Cardiac septum (tissue), 1 donor: ENCODE measurements at regions not wholly inside any gene's neighbourhood (a gene's known extent, or its start where the extent isn't known, plus 50 kb on each side); places are given as distances from the start of the nearest gene placed in this dataset.
"Not testable (repeated sequence)": the region's sequence is repeated elsewhere in the genome, so short reads cannot be mapped to it uniquely, and the experiment has no call there.

Source experiments
- DNase-seq: peaks from one replicate; pipeline ENCODE4 v3.0.0-alpha.2; 2020; ENCODE audit warnings: low spot score
- intact Hi-C: fragments of 100-400 bp; cut with DNase I; formaldehyde crosslinking; loops from one replicate; pipeline ENCODE4 v1.14.0; 2022
- donor health status: DM: no; HTN: no; CAD: no.

DNA sequence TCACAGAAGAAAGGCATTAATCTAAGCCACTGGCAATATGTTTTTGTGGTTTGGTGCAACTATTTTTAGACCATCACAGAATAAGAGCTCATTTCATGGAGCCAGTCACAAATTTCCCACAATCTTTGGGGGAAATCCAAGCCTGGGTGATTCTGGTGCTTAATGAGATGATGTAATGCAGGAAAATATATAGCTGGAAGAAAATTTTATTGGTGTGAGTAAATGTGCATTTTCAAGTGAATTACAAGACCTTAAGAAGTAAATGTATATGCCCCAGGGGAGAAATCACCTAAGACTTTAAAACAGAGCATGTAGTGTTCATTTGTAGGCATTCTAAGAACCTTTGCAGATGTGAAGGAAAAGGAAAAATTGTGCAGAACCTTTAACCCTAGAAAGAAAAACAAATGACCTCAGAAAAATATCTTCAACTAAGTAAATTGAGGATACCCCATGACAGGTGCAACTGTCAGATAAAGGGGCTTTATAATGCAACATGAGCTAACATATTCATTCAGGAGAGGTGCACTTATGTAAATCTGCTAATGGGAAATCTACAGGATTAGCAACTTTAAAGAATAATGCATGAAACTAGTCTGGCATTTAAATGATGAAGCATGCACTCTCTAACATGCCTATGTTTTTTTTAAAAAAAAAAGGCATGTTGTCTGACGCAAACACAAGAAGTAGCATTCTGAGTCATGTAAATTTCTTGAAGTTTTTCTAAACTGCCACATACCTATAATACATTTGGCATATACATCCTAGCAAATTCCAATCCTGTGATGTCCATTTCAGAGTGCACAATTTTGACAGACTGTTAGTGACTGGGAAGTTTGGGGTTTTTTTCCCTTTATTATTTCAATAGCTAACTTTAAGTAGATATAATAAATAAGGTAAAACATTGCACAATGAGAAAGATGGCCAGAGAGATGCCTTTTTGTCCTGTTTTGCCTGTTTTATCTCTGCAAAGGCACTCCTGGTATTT, 105.1 kb downstream of the MEX3B start:
- no peak for DNase-seq
- intact Hi-C loops: loop anchor here (10.0 kb wide), 1 partner anchor 456 kb away; no protein-coding TSS in a partner anchor

DNA sequence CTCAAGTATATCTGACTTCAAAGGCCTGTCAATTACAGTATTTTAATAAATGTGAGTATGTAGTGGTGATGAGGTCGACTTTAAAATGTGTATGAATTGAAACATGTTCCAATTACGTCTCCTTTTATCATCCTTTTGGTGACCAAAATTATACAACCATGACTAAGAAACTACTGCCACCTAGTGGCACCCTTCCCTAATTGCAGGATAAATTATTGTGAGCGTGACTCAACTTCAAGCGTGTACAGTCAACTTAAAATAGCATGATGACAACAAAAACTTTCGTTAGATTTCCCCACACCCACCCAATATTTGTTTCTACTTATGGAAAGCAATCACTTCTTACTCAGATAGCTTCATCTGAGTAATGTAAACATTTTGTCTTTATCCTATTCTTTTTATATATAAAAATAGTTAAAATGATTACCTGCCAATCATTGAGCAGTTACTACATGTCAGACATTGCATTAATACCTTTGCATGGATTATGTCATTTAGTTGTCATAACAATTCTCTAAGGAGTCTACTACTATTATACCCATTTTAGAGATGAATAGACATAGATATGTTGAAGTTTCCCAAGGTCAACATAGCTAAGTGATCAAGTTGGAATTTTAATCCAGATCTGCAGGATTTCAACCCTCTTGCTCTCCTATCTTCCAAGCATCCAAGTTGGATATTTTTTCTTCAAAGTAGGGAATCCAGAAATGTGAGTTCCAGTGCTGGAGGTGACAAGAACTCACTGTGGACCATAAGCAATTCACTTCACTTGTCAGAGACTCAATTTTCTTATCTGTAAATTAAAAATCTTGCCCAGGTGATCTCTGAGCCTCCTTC, 106.0 kb downstream of the MEX3B start:
- no peak for DNase-seq

DNA sequence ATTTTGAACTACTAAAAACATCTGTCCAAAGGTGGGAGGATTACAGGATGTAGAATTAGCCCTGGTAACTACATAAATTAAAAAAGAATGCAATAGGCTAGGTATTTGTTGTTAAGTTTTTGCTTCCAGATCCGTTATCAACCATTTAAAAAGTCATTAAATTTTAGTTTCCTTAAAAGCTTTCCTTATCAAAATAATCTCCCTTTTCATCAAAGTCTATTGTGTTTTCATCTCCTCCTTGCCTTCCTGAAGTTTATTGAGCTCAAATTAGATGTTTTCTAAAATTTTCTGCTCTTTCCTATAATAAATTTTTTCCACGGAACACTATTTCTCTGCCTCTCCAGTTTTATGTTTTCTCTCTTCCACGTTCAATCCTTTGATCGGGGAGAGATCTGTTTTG, 108.6 kb downstream of the MEX3B start:
- intact Hi-C loops: no loop called here
- DNase-seq: no peak

More for the DNA sequence above, 106.0 kb downstream of the MEX3B start:
- intact Hi-C loops: loop anchor here (10.0 kb wide), 1 partner anchor 455 kb away; no protein-coding TSS in a partner anchor

- DNase-seq: no peak
- intact Hi-C loops: no loop called here
These were observed 115.0 kb downstream of the MEX3B start for GRCh38 chr15:81930582-81931369.

- intact Hi-C loops: no loop called here
- no peak for DNase-seq
These were observed 116.3 kb downstream of the MEX3B start for GRCh38 chr15:81929557-81929956.

GRCh38 chr15:81926981-81927380, 118.8 kb downstream of the MEX3B start:
- no peak for DNase-seq
- intact Hi-C loops: no loop called here

DNA sequence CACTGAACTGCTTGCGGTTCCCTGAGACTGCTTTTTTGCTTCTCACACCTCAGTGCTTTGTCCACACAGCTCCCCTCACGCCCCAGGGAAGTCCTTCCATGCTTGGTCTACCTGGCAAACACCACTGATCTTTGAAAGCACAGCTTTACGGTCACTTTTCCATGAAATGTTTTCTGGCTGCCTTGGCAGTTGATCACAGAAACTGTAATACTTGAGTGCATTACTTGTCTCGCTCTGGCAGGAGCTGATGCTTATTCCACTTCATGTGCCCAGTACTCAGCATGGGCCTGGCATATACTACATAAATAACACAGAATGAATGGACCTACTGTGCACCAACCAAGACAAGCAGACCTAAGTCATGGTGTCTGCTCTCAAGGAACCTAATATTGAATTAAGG, 121.1 kb downstream of the MEX3B start:
- DNase-seq: no peak
- intact Hi-C loops: no loop called here

DNA sequence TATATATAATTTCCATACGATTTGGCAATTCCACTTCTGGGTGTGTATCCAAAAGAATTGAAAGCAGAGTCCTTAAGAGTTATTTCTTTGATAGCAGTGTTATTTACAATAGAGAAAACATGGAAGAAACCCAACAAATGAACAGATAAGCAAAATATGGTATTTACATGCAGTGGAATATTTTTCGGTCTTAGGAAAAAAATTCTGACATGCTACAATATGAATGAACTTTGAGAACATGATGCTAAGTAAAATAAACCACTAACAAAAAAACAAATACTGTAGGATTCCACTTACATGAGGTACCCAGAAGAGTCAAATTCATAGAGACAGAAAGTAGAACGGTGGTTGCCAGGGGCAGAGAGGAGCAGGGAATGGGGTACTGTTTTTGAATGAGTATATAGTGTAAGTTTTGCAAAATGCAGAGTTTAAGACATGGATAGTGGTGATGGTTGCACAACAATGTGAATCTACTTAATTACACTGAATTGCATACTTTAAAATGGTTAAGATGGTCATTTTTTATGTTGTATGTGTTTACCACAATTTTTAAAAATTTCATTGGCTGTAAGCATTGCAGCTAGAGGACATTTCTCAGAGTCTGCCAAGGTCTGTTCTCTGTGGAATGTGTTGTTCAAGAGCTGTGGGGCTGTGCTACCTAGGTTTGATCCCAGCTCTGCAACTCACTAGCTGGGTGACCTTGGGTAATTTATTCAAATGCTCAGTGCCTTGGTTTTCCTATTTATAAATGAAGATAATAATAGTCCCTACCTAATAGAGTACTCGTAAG, 122.1 kb downstream of the MEX3B start:
- intact Hi-C loops: no loop called here
- no peak for DNase-seq

GRCh38 chr15:81922143-81922542, 123.7 kb downstream of the MEX3B start:
- DNase-seq: no peak
- intact Hi-C loops: no loop called here

GRCh38 chr15:81921163-81921562, 124.7 kb downstream of the MEX3B start:
- DNase-seq: no peak
- intact Hi-C loops: no loop called here

DNA sequence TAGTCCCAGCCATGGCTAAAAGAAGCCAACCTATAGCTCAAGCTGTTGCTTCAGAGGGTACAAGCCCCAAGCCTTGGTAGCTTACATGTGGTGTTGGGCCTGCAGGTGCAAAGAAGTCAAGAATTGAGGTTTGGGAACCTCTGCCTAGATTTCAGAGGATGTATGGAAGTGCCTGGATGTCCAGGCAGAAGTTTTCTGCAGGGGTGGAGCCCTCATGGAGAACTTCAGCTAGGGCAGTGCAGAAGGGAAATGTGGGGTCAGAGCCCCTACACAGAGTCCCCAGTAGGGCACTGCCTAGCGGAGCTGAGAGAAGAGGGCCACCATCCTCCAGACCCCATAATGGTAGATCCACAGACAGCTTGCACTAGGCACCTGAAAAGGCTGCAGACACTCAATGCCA, 127.1 kb downstream of the MEX3B start:
- DNase-seq, intact Hi-C loops: not testable (repeated sequence)

- intact Hi-C loops: no loop called here
- no peak for DNase-seq
These were observed 129.4 kb downstream of the MEX3B start for GRCh38 chr15:81916451-81916850.

- intact Hi-C loops: no loop called here
- DNase-seq: no peak
These were observed 129.8 kb downstream of the MEX3B start for GRCh38 chr15:81915990-81916389.

- intact Hi-C loops: no loop called here
- DNase-seq: no peak
These were observed 131.0 kb downstream of the MEX3B start for GRCh38 chr15:81914734-81915256.

- intact Hi-C loops: no loop called here
These were observed 131.5 kb downstream of the MEX3B start for GRCh38 chr15:81914333-81914732.

GRCh38 chr15:81911022-81911971, 134.5 kb downstream of the MEX3B start:
- intact Hi-C loops: no loop called here
- DNase-seq: no peak

More at GRCh38 chr15:81914333-81914732, 131.5 kb downstream of the MEX3B start:
- DNase-seq: no peak

GRCh38 chr15:81910355-81911021, 135.3 kb downstream of the MEX3B start:
- DNase-seq: no peak
- intact Hi-C loops: no loop called here
